GM12875 (cell line): ENCODE measurements at regions not wholly inside any gene's neighbourhood (a gene's known extent, or its start where the extent isn't known, plus 50 kb on each side); places are given as distances from the start of the nearest gene placed in this dataset.

Experiments
- H3K4me3 ChIP-seq: one replicate; pipeline ENCODE4 v1.5.1; 2011; ENCODE audit warnings: low read depth, low read length, control low read depth
- TF ChIP-seq, protein P1 (sequence below): IDR thresholded peaks from 2 replicates; pipeline ENCODE4 v1.5.1; 2011; ENCODE audit warnings: low read depth, mild to moderate bottlenecking, control low read depth, inconsistent platforms, low read length, moderate library complexity, borderline replicate concordance; ENCODE audit not compliant: insufficient read depth

DNA sequence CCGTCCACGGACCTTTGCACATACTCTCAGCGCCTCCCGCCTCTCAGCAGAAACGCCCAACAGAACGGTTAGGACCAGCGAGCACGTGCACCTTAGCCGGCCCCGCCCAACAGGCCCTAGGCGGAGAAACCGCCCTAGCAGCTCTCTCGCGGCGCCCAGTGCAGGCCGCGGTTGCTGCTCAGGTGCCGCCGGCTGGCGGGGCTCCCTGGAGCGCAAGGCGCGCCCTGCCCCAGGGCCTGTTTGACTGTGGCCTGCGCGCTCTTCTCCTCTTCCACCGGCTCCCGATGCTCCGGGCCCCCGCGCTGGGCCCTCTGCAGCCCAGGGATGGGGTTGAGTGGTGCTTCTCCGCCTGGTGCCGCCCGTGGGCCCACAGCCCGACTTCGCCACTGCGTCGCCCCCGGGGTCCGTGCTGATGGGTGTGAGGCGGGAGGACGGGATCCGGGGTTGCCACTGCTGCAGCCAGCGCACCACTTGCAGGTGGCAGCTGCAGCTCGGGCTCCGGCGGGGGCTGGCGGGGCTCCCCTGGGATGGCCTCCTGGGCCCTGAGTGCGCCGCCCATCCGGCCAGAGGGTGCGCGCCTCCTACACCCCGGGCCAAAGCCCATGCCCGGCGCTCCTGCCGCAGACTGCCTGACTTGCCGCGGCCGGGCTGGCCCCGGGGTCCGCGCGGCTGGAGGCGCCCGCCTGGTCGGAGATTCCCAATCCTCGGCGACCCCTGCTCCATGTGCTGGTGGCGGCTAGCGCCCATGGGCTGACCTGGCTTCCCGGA lies 1889.4 kb upstream of the CDH9 start:
- no peak overlapping the region for H3K4me3 ChIP-seq
- TF ChIP-seq, protein P1, sequence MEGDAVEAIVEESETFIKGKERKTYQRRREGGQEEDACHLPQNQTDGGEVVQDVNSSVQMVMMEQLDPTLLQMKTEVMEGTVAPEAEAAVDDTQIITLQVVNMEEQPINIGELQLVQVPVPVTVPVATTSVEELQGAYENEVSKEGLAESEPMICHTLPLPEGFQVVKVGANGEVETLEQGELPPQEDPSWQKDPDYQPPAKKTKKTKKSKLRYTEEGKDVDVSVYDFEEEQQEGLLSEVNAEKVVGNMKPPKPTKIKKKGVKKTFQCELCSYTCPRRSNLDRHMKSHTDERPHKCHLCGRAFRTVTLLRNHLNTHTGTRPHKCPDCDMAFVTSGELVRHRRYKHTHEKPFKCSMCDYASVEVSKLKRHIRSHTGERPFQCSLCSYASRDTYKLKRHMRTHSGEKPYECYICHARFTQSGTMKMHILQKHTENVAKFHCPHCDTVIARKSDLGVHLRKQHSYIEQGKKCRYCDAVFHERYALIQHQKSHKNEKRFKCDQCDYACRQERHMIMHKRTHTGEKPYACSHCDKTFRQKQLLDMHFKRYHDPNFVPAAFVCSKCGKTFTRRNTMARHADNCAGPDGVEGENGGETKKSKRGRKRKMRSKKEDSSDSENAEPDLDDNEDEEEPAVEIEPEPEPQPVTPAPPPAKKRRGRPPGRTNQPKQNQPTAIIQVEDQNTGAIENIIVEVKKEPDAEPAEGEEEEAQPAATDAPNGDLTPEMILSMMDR: no peak

DNA sequence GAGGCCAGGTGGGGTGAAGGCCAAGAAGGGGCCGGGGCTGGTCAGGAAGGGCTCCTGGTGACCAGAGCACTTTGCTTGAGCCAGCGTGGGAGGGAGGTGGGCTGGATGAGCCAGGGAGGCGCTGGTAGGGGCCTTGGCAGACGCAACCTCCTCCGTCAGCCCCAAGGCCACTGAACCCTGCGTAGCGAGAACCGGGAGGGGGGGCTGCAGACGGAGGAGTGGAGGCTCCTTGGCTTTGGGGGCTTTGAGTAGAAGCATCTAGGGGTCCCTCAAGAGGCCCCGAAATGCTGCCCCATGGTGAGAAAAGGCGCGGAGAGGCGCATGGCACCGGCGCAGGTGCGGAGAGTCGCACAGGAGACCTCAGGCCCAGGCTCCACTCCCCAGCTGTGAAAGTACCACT lies 1888.0 kb upstream of the CDH9 start:
- TF ChIP-seq, protein P1: no peak

DNA sequence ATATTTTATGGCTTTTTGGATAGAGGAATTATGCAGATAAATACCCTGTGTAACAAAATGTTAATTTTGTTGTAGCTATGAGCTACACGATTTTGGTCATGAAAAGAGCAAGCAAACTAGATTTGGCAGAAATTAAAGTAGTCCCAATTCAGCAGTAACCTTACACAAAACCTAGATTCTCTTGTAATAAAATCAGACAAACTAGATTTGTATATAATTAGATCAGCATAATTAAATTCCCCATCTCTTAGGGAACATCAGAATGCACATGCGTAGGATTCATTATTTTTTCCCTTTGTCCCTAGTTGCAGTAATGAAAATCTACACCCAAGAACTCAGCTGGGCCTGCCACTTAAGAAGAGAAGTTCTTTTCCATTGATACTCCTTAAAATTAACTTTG lies 1879.2 kb upstream of the CDH9 start:
- no peak overlapping the region for H3K4me3 ChIP-seq
- TF ChIP-seq, protein P1: no peak

More for the DNA sequence above, 1888.0 kb upstream of the CDH9 start:
- H3K4me3 ChIP-seq: no peak overlapping the region

DNA sequence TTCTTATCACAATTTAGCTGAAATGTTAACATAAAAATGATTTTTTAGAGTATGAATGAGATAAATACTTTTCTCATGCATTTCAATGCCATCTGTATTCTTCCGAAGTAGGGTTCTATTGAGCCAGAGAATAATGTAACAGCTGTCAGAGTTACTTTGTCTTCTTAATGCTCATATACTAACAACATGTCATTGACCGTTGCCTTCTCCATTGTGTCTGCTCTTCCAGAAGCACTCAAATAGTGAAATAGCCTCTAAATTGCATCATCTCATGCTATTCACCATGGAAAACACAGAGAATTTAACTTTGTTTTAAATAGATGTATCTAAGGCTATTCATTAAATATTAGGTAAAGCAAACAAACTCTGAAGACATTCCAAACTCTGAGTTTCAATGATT lies 1875.9 kb upstream of the CDH9 start:
- no peak overlapping the region for H3K4me3 ChIP-seq
- TF ChIP-seq, protein P1: no peak

DNA sequence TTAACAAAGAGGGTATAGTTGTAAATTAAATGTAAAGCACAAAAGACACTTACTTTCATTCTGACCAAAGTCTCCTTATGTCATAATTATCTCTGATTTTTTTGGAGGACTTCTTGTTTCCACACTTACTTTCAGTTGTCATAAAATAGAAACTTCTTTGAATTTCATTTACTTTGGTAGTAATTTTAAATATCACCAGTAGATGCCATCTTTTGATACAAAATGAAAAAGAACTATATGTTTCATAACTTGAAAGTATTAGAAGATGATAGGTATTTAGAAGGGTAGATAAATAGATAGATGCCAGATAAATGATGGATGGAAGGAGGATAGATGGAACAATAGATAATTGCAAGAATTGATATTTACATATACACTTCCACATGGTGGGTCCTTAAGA lies 1865.3 kb upstream of the CDH9 start:
- no peak overlapping the region for H3K4me3 ChIP-seq
- TF ChIP-seq, protein P1: no peak

DNA sequence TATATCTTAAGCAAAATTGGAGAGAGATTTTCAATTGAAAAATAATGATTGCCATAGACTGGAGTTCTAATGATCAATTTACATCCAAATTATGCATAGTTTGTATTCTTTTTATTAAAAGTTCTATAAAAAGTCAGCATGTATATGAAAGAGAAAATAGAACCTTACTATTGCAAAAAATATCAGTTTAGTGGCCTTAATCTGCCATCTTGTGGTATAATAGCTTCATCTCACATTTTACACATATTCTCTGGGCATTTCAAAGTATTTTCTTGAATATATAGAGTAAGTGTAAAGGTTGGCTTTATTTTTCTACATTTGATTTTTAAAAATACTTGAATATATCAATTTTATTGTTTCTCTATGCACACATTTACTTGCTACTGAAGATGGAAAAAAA lies 1858.6 kb upstream of the CDH9 start:
- H3K4me3 ChIP-seq: no peak overlapping the region
- TF ChIP-seq, protein P1: no peak

DNA sequence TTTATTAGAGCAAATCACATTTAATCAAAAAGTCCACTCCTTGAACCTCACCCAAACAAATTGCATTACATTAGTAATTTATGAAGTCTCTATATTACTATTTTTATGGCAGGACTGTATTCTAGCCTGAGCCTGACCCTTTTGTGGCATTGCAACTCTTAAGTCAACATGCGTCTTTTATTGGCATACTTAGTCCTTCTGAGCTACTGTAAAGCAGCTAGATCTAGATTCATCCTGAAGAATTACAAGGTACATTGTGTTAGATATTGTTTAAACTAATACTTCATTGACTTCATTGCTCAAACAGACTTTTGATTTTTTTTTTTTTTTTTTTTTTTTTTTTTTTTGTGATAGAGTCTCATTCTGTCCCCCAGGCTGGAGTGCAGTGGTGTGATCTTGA lies 1842.5 kb upstream of the CDH9 start:
- H3K4me3 ChIP-seq: no peak overlapping the region
- TF ChIP-seq, protein P1: no peak
